Skeletal muscle cell (primary cell): ENCODE measurements at regions not wholly inside any gene's neighbourhood (a gene's known extent, or its start where the extent isn't known, plus 50 kb on each side); places are given as distances from the start of the nearest gene placed in this dataset.

Source experiments
- DNase-seq: peaks from one replicate; pipeline ENCODE4 v3.0.0-alpha.2; 2010; ENCODE audit warnings: low read depth
- H3K4me3 ChIP-seq: 2 replicates; pipeline ENCODE4 v1.5.1; 2011; ENCODE audit warnings: low read depth, mild to moderate bottlenecking, control low read depth, low read length, moderate library complexity

DNA sequence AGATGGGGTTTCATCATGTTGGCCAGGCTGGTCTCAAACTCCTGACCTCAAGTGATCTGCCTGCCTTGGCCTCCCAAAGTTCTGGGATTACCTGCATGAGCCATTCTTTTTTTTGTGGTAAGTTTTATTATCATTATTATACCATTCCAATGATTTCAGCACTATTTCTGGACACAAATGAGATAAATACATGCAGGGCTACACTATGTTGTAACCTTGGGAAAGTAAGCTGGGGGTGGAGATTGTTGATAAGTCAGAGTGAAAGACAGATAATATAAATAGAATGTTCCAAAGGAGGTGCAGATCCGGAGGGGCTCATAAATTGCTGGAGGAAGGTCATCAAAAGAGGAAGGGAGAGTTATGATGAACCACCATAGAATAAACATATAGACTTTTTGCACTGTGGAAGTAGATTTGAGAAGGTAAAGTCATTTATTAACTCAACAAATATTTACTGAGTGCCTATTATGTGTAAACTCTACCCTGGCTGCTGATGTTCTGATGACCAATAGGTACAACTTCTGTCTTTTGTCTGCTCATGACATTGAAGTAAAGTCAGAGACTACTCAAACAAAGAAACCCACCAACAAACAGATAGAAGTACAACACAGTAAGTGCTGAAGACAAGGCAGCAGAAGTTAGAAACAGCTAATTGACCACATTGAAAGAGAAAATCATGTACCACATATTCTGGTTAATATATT lies 478.9 kb upstream of the GOLIM4 start:
- DNase-seq = no peak
- no peak overlapping the region for H3K4me3 ChIP-seq

DNA sequence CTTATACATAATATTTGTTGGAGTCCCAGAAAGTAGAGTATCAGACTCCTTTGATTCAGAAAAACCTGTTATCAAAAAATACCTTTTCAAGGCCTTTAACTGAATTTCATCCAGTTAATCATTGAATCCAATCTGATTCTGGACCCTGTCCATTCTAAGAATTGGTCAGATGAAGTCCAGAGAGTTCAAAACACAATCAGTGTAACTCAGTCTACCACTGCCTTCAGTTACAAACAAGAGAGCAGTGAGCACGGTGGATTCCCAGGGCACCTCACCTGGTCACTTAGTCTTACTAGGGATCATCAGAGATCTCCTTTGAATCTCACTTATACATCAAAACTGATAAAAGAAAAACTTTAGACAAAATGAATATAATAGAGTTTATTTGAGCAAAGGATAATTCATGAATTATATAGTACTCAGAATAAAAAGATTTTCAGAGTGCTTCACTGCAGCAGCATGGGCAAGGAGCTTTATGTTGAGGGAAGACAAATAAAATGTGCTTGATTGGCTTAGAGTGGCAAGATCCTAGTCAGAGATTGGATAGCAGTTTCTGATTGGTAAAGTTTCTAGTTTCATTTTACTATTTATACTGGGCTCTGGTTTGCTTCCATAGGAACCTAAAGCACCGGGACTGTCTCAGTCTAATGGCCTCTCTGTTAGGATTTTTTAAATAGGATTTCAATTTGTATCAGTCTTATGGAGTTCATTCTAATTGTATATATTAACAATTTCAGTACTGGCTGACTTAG lies 474.9 kb upstream of the GOLIM4 start:
- H3K4me3 ChIP-seq = no peak overlapping the region
- DNase-seq = no peak

DNA sequence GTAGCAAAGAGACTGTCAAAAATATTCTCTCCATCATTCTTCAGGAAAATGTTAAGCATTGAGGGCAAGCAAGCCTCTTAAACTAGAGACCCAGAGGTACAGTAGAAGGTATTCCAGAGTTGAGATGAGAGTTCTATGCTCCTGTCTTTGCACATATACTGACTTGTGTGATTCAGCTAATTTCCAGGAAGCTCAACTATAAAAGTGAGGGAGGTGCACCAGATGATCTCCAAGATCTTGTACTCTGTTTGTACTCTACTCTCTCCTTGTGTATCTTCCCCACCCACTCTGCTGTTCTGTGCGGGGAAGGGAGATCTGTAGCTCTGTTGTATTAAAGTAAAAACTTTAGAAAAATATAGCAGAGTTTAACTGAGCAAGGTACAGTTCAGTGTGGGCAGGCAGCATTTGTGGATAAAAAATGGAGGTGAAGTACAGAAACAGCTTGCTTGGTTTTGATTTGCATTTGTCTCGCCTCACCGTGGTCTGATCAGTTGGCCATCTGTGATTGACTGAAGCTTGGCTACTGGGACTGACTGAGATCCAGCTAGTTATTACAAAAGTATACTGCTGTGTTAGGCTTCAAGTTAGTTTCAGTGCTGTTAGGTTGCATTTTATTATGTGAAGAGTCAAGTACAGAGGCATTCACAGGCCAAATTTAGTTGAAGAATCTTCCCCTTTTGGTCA lies 463.1 kb upstream of the GOLIM4 start:
- DNase-seq = no peak
- H3K4me3 ChIP-seq = no peak overlapping the region

DNA sequence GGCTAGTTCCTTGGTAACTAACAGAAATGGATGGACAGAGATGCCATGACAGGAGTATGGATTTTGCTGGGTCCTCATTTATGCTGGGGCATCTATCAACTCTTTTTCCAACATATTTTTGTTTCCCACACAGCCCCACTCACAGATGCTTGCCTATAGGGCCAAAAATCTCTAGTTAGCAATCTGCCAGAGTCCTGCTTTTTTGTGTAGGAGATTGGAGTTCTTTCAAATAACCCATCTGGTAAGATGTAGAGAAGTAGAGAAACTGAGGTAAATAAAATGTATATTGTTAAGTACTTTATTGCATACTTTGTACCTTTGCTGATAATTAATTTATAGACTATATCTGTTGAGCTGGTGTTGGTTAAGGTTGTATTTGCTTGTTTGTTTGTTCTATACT lies 456.5 kb upstream of the GOLIM4 start:
- no peak overlapping the region for H3K4me3 ChIP-seq
- DNase-seq = no peak

DNA sequence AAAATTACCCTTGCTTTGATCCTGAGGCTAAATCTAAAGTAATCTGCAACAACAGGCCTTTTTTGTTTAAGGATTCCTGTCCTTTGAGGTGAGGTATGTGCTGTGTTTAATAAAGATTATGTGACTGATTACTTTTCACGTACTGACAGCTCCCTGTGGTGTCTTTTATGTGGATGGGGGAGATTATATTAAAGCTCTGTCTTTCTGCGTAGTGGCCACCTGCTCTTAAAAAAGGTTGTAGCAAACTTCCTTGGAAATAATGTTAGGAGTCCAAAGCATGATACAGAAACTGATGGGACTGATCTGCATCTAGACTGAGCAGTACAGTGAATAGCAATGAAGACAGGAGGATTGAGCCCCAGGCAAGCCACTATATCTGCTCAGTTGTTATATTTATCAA lies 453.0 kb upstream of the GOLIM4 start:
- H3K4me3 ChIP-seq = no peak overlapping the region
- DNase-seq = no peak

DNA sequence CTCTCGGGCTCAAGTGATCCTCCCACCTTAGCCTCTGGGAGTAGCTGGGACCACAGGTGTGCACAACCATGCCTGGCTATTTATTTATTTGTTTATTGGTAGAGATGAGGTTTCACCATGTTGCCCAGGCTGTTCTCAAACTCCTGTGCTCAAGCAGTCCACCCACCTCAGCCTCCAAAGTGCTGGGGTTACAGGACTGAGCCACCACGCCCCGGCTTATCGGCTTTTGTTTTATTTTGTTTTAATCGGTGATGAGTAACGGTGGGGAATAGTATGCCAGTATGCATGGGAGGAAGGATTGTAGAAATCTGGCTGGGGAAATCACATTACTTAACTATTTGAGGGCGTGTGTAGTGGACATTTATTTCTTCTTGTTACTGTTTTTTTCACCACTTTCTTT lies 451.0 kb upstream of the GOLIM4 start:
- no peak for DNase-seq
- H3K4me3 ChIP-seq = no peak overlapping the region

DNA sequence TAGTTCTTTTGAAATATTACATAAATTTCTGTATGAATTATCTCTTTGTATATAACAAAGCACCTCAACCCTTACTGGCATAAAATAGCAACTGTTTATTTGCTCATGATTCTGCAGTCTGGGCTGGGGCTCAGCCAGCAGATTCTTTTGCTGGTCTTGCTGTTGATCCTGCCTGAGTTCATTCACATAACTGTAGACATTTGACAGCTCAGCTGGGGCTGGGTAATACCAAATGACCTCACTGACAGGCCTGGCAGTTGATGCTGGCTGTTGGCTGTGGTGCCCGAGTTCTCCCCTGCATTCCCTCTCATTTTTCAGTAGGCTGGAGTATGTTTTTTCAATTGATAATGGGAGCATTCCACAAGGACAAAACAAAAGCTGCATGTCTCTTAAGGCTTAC lies 449.9 kb upstream of the GOLIM4 start:
- DNase-seq = no peak
- H3K4me3 ChIP-seq = no peak overlapping the region

DNA sequence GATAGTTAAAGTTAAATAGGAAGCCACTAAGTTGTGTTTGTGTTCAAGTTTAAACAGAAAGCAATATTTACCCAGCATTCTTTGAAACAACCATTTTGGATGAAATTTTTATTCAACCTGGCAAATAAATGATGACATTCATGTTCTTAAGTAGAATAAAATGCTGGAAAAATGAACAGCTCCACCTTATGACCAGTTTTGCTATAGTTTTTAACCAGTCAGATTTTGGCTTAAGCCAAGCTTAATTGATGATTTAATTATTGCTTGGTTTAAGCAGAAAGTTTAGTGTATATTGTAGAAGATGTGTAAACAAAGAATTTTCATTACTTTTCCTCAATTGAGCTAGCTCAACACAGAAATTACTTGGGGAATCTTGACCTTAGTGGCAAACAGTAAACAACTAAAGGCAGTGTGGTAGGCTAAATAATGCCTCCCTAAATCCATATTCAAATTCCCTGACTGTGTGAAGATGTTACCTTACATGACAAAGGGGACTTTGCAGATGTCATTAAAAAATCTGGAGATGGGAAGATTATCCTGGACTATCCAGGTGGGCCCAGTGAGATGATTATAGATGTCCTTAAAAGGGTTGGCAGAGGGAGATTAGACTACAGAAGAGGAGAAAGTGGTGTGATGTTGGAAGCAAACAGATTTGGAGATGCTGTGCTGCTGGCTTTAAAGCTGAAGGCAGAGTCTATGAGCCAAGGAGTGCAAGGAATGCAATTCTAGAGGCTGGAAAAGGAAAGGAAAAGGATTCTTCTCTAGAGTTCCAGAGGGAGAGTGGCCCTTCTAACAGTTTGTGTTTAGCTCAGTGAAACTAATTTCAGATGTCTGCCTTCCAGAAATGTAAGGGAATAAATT lies 448.6 kb upstream of the GOLIM4 start:
- no peak overlapping the region for H3K4me3 ChIP-seq
- no peak for DNase-seq

DNA sequence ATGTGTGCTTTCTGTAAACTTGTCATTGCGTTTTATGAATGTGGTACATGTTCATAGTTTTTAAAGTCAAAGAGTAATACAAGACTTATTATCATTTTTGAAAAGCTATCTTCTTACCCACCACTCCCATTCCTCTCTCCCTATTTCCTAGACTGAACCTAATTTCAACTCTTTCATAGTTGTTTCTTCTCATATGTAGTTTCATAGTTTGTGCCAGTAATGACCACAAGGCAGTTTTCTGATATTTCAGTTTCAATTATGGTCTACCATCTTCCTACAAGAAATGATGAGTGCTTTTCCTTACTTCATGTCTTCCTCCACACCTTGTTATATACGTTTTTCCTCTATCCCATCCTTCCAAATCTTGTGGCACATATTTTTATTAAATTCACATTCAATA lies 445.0 kb upstream of the GOLIM4 start:
- no peak for DNase-seq
- H3K4me3 ChIP-seq = no peak overlapping the region

DNA sequence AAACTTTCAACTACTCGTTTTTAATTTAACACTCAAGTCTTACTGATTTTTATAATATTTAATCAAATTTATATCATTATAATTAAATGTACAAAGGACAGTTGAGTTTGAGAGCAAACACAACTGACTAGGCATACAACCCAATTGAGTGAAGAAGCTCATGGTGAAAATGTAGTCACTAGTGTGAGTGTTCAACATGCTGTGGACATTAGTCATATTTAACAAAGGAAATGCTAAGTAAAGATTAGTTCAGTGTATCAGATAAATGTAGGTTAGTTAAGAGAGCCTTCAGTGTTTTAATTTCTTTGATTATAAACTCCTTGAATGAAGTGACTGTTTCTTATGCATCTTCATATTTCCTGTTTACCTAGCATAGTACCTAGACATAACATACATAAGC lies 444.2 kb upstream of the GOLIM4 start:
- no peak for DNase-seq
- no peak overlapping the region for H3K4me3 ChIP-seq

DNA sequence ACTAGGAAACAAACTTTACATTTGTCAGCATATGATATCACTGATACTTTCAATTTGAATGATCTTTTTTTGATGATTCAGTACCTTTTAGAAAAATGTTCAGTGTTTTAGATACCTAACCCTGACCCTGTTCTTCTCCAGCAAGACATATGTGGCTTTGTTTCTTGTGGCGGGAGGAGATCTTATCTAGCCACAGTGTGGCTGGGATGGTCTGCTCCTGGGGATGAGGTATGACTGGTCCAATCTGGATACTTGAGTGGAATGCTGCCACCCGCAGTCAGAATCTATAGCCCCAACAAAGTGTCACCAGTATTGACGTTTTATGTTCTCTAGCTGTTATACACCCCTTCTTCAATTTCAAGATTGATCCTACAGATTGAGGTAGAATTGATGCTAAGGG lies 439.0 kb upstream of the GOLIM4 start:
- no peak for DNase-seq
- H3K4me3 ChIP-seq = no peak overlapping the region

DNA sequence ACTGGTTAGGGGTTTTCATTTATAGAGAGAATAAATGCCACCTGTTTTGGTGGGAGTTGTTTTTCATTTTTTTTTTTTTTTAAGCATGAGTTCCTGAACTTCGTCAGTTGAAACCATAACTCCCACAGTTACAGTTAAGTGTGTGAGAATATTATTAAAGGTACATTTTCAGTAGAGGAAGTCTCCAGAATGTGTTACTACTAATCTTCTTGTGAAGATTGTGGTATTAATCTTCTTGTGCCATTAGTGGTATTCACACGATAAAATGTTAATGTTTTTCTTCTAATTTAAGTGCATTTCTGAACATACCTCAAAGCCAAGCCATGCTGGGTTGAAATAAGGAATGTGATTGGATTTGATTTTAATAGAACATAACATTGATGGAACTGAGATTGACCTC lies 437.9 kb upstream of the GOLIM4 start:
- no peak overlapping the region for H3K4me3 ChIP-seq
- no peak for DNase-seq

DNA sequence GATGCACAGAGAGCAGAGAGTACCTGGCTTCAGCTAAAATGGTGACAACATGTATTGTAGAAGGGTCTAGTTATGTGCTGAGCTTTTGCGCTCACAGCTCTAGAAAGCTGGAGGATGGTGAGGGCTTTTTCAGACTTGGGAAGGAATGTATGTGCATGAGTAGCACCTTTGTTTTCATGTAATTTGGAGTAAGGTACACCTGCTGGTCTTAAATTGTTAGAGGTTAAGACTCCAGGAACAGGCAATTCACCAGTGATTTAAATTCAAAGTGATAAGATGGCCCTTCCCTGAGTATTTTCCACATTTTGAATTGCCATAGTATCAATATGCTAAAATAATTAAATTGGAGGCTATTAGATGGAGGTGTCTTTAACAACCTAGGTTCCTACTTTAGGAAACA lies 436.4 kb upstream of the GOLIM4 start:
- DNase-seq = no peak

DNA sequence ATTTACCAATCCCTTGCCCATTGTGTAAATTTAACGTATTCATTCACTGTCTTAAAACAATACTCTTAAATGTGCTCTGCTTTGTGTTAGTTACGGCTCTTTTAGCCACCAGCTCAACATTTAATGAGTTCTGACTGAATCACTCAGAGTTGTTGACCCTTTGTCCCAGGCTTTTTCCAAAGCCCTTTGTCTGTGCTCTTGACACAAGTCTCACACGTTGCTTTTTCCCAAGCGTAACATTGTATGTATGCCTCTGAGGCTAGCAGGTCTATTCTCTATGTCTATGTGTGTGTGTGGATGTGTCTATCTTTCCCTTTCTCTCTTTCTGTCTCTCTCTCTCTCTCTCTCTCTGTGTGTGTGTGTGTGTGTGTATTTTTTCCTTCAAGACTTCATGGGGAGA lies 435.4 kb upstream of the GOLIM4 start:
- DNase-seq = no peak
- no peak overlapping the region for H3K4me3 ChIP-seq

More for the DNA sequence above, 436.4 kb upstream of the GOLIM4 start:
- H3K4me3 ChIP-seq = no peak overlapping the region

DNA sequence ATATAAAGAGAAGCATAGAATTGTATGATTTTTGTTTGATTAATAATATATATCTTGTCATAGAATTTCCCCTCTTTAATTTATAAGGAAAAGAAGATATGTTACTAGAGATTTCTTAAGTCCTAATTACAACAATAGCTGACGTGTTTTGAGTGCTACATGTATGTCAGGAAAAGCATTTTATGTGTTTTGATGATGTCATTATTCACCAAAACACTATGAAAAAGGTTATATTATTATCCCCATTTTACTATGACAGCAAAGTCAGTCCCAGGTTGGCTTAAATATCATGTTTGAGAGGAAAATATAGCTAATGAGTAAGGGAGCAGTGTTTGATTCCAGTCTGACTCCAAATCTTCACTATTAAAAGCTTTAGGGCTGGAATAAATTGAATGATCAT lies 428.4 kb upstream of the GOLIM4 start:
- H3K4me3 ChIP-seq = no peak overlapping the region
- DNase-seq = no peak

DNA sequence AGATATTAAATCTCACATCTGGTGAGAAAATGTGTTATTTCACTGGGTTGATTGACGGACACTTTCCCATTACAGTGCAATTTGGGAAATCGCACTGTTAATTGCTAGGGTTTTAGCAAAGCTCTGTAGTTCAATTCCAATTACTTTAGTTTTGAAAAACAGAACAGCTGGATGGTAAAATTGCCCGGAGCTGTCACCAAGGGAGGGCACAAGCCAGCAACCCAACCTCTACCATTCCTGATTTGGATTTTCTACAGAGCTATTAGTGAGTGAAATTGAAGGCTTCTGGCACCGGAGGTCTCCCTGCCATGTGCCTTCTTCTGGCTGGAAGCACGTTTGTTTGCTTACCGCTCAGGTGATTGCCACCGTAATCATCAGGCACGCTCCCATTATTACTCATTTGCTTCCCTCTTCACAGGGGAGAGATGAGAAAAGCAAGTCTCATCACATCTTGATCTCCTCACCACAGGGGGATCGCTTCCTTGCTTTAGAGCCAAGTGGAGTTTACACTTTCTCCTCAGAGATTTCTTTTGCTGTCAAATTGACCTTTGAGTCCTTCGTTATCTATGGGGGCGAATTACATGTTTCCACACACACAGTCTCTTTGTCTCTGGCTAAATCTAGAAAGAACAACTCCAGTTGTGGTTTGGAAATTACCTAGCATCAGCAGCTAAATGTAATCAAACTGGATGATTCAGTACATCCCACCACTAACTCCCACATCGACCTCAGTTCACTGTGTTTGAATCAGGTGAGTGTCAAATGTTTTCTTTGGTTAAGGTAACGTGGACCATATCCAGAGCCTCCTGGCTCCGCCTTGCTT lies 421.7 kb upstream of the GOLIM4 start:
- no peak overlapping the region for H3K4me3 ChIP-seq
- DNase-seq = no peak

DNA sequence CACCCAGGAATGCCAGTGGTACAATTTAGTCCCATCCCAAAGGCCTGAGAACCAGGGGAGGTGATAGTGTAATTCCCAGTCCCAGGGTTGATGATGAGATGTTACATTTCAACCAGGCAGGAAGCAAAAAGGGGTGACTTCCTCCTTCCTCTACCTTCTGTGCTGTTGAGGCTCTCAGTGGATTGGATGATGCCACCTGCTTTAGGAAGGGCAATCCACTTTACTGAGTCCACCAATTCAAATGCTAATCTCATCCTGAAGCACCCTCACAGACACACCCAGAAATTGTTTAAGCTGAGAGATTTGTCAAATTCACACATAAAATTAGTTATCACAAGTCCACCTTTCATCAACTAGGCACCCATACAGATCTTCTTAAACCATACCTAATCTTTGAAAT lies 418.5 kb upstream of the GOLIM4 start:
- H3K4me3 ChIP-seq = no peak overlapping the region
- DNase-seq = no peak

DNA sequence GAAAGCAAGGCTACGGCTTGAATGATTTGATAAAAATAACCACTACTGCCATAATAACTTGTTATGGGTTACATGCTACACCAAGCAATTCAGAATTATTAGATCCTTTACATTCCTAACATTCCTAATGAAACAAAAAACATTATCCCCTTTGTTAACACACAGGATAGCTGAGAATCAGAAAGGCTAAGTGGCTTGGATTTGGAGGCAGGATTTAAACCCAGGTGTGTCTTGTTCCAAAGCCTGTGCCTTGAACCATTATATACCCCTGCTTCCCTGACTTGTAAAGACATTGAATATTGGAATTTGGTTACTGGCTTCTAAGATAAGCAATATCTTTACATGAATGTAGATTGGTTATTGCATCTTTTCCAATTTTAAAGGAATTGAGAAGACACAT lies 417.1 kb upstream of the GOLIM4 start:
- no peak for DNase-seq
- H3K4me3 ChIP-seq = no peak overlapping the region

DNA sequence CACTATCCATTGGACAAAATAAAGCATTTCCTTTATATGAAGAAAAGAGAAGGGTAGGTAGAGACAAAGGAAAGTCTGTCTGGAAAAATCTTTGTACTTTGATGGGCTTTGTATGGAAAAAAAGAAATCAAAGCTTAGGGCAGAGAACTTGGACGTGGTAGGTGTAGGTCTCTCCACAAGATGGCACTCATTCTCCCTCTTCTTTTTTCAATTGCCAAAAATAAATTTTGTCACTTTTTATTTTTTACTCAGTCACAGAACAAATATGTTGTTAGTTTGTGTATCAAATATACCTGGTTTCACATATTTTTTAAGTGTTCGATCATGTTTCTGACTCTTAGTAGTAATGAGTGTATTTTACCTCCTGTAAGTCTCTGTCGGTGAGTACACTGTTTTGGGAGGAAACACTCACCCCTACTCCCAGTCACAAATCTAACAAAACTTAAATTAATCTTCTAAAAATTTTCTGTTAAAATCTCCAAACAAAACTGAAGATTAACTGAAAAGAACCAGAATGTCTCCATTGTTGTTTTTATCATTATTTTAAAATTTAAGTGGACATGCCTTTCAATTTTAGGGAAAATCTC lies 415.8 kb upstream of the GOLIM4 start:
- DNase-seq = no peak
- H3K4me3 ChIP-seq = no peak overlapping the region
